CD14-positive monocyte (primary cell): ENCODE measurements at regions not wholly inside any gene's neighbourhood (a gene's known extent, or its start where the extent isn't known, plus 50 kb on each side); places are given as distances from the start of the nearest gene placed in this dataset.

Experiments
- DNase-seq, 3 donors: peaks; one replicate each; pipeline ENCODE4 v3.0.0-alpha.2; 2011 to 2022
- H2AFZ ChIP-seq: 2 replicates; pipeline ENCODE4 v1.6.0; 2012; ENCODE audit warnings: mild to moderate bottlenecking, low read depth, low read length, inconsistent platforms; ENCODE audit not compliant: insufficient read depth, poor library complexity, severe bottlenecking
- H3K27ac ChIP-seq, 2 donors: 1 replicate in 1 of 2; 2 replicates in 1 of 2; pipeline ENCODE4 v1.5.1; 2012 to 2013; ENCODE audit warnings: low read length in 2 of 2, control low read depth in 1 of 2, inconsistent platforms in 1 of 2, low read depth in 1 of 2, mild to moderate bottlenecking in 1 of 2
- H3K27me3 ChIP-seq, 2 donors: one replicate each; pipeline versions ENCODE4 v1.6.0 to v1.6.1; 2011 to 2013; ENCODE audit warnings: low read length in 2 of 2; ENCODE audit not compliant: control insufficient read depth in 2 of 2, insufficient read depth in 2 of 2
- H3K36me3 ChIP-seq, 2 donors: replicated peaks in 1 of 2; 1 replicate in 1 of 2; 2 replicates in 1 of 2; pipeline versions ENCODE4 v1.5.1 to v1.6.1; 2012 to 2013; ENCODE audit warnings: low read length in 2 of 2, control low read depth in 1 of 2, inconsistent platforms in 1 of 2, mild to moderate bottlenecking in 1 of 2; ENCODE audit not compliant: insufficient read depth in 2 of 2, control insufficient read depth in 1 of 2
- H3K4me1 ChIP-seq, 2 donors: 1 replicate in 1 of 2; 2 replicates in 1 of 2; pipeline versions ENCODE4 v1.5.1 to v1.6.1; 2012 to 2013; ENCODE audit warnings: low read length in 2 of 2, control low read depth in 1 of 2, inconsistent platforms in 1 of 2, mild to moderate bottlenecking in 1 of 2, moderate library complexity in 1 of 2; ENCODE audit not compliant: insufficient read depth in 2 of 2, control insufficient read depth in 1 of 2
- H3K4me2 ChIP-seq: replicated peaks from 2 replicates; pipeline ENCODE3; 2012; ENCODE audit warnings: low read length, moderate library complexity, mild to moderate bottlenecking; ENCODE audit not compliant: poor library complexity, severe bottlenecking; ENCODE audit errors: extremely low read depth
- H3K4me3 ChIP-seq, 3 experiments: fragments of 200-600 bp in 1 of 3; sonication (generic) in 1 of 3; replicated peaks in 1 of 3; 1 replicate in 2 of 3; 2 replicates in 1 of 3; pipeline ENCODE4 v1.5.1; 2011 to 2013; ENCODE audit warnings: low read length in 3 of 3, mild to moderate bottlenecking in 3 of 3, control low read depth in 2 of 3, low read depth in 2 of 3, inconsistent platforms in 1 of 3, moderate library complexity in 1 of 3
- H3K79me2 ChIP-seq: 2 replicates; pipeline ENCODE4 v1.6.0; 2012; ENCODE audit warnings: mild to moderate bottlenecking, control low read depth, inconsistent platforms, low read length, moderate library complexity; ENCODE audit not compliant: insufficient read depth
- H3K9ac ChIP-seq: 2 replicates; pipeline ENCODE4 v1.6.0; 2017; ENCODE audit warnings: low read length, mild to moderate bottlenecking; ENCODE audit not compliant: insufficient read depth, poor library complexity, severe bottlenecking
- H3K9me3 ChIP-seq, 2 donors: replicated peaks in 1 of 2; 1 replicate in 1 of 2; 2 replicates in 1 of 2; pipeline versions ENCODE4 v1.5.1 to v1.6.1; 2012 to 2013; ENCODE audit warnings: low read length in 2 of 2, control low read depth in 1 of 2; ENCODE audit not compliant: control insufficient read depth in 1 of 2, insufficient read depth in 1 of 2
- H4K20me1 ChIP-seq: 2 replicates; pipeline ENCODE4 v1.6.0; 2012; ENCODE audit warnings: mild to moderate bottlenecking, low read length, control low read depth, moderate library complexity; ENCODE audit not compliant: insufficient read depth
- H3K27ac Mint-ChIP-seq, 7 donors: one replicate each; pipeline ENCODE4 v1.8.0; 2020; ENCODE audit warnings: mild to moderate bottlenecking in 7 of 7, mixed read lengths in 7 of 7, moderate library complexity in 6 of 7, inconsistent platforms in 2 of 7
- H3K27me3 Mint-ChIP-seq, 3 donors: one replicate each; pipeline ENCODE4 v1.8.0; 2021 to 2022; ENCODE audit warnings: low read depth in 3 of 3, mild to moderate bottlenecking in 3 of 3, mixed read lengths in 3 of 3, moderate library complexity in 3 of 3, inconsistent platforms in 1 of 3
- H3K36me3 Mint-ChIP-seq, 2 donors: one replicate each; pipeline ENCODE4 v1.8.0; 2020; ENCODE audit warnings: mixed read lengths in 2 of 2, inconsistent platforms in 1 of 2, mild to moderate bottlenecking in 1 of 2
- H3K4me1 Mint-ChIP-seq: one replicate; pipeline ENCODE4 v1.8.0; 2020; ENCODE audit warnings: mild to moderate bottlenecking, mixed read lengths
- H3K4me3 Mint-ChIP-seq, 2 donors: one replicate each; pipeline ENCODE4 v1.8.0; 2020; ENCODE audit warnings: mild to moderate bottlenecking in 2 of 2, mixed read lengths in 2 of 2, moderate library complexity in 1 of 2
- H3K9me3 Mint-ChIP-seq, 7 donors: one replicate each; pipeline ENCODE4 v1.8.0; 2020 to 2022; ENCODE audit warnings: mixed read lengths in 7 of 7, mild to moderate bottlenecking in 6 of 7, moderate library complexity in 6 of 7, inconsistent platforms in 2 of 7
- CTCF ChIP-seq: fragments of 200-600 bp; IDR thresholded peaks from one replicate; pipeline ENCODE4 v1.8.0; 2022; ENCODE audit warnings: antibody characterized with exemption, mild to moderate bottlenecking
- WGBS: methylation state at CpG from one replicate; pipeline ENCODE4 v1.1.5; 2013; ENCODE audit warnings: missing lambda C conversion rate; ENCODE audit not compliant: insufficient coverage; 5-methylcytosine and 5-hydroxymethylcytosine counted together
- intact Hi-C, 2 donors: fragments of 100-400 bp; cut with micrococcal nuclease; formaldehyde crosslinking; loops; one replicate each; pipeline versions ENCODE4 v1.15.0 to v1.15.1; 2023

GRCh38 chr12:116358893-116359761 is 81.6 kb upstream of the MED13L start:
- Mint-ChIP-seq H3K27me3 (peaks cover 0 to 2% (median 1%) of the 10 kb centered on the region in 3 donors), H3K36me3 (peaks cover 0 to 2% of the 10 kb centered on the region in 2 donors), H3K4me1 (peaks cover 31% of the 10 kb centered on the region), H3K27ac (peak overlapping the region; percentile 87 to 97 (median 93)), H3K9me3 (peaks cover 0 to 11% (median 0%) of the 10 kb centered on the region in 7 donors), H3K4me3 (peak overlapping the region; percentile 68 to 81)
- peak overlapping the region; percentile 52 for H3K4me2 ChIP-seq
- no peaks in the 10 kb centered on the region for H3K36me3 ChIP-seq
- H3K27ac ChIP-seq = peak overlapping the region; percentile 79 to 87
- peak overlapping the region in 2 of 3 experiments; percentile 4 to 54 for H3K4me3 ChIP-seq
- peak overlapping the region; percentile 52 for H2AFZ ChIP-seq
- H3K27me3 ChIP-seq = no peaks in the 10 kb centered on the region
- H3K4me1 ChIP-seq = peaks cover 27 to 29% of the 10 kb centered on the region in 2 donors
- no peaks in the 10 kb centered on the region for H3K79me2 ChIP-seq
- no peak for TF ChIP-seq CTCF
- H3K9me3 ChIP-seq = no peaks in the 10 kb centered on the region
- DNase-seq = peak; percentile 88 to 94 (median 93)
- intact Hi-C loops = no loop called here
- no peaks in the 10 kb centered on the region for H4K20me1 ChIP-seq
- peak overlapping the region; percentile 42 for H3K9ac ChIP-seq
- WGBS = 6% methylated on average over 5 of the region's 10 CpGs

GRCh38 chr12:116360579-116361413 is 83.3 kb upstream of the MED13L start:
- H3K27ac ChIP-seq = peak overlapping the region; percentile 16 to 57
- DNase-seq = peak; percentile 80 to 95 (median 86)
- Mint-ChIP-seq H3K4me3 (peak overlapping the region; percentile 42 to 47), H3K36me3 (no peaks in the 10 kb centered on the region), H3K4me1 (peaks cover 30% of the 10 kb centered on the region), H3K27me3 (peaks cover 0 to 2% (median 1%) of the 10 kb centered on the region in 3 donors), H3K27ac (peak overlapping the region; percentile 20 to 89 (median 88)), H3K9me3 (peaks cover 0 to 7% (median 0%) of the 10 kb centered on the region in 7 donors)
- peaks cover 27 to 29% of the 10 kb centered on the region in 2 donors for H3K4me1 ChIP-seq
- peak overlapping the region in 1 of 3 experiments; percentile 27 for H3K4me3 ChIP-seq
- no peak overlapping the region for H2AFZ ChIP-seq
- H4K20me1 ChIP-seq = no peaks in the 10 kb centered on the region
- no peak overlapping the region for H3K9ac ChIP-seq
- no peaks in the 10 kb centered on the region for H3K9me3 ChIP-seq
- intact Hi-C loops = no loop called here
- 87% methylated on average over 3 of the region's 6 CpGs for WGBS
- no peak for TF ChIP-seq CTCF
- H3K79me2 ChIP-seq = no peaks in the 10 kb centered on the region
- H3K36me3 ChIP-seq = no peaks in the 10 kb centered on the region
- no peak overlapping the region for H3K4me2 ChIP-seq
- H3K27me3 ChIP-seq = no peaks in the 10 kb centered on the region
